Neural cell (in vitro differentiated cells): ENCODE measurements at regions not wholly inside any gene's neighbourhood (a gene's known extent, or its start where the extent isn't known, plus 50 kb on each side); places are given as distances from the start of the nearest gene placed in this dataset.
"Not testable (repeated sequence)": the region's sequence is repeated elsewhere in the genome, so short reads cannot be mapped to it uniquely, and the experiment has no call there.

Experiments used
- H2AFZ ChIP-seq: fragments of 200-600, 300-800 bp; sonication (generic), shearing (Covaris generic); 2 replicates; pipeline ENCODE4 v1.6.0; 2014; ENCODE audit warnings: low read depth, mild to moderate bottlenecking, antibody characterized with exemption, low read length, moderate library complexity
- H3F3A ChIP-seq: fragments of 200-600 bp; shearing (Covaris generic); 2 replicates; pipeline ENCODE4 v1.6.1; 2016; ENCODE audit warnings: mild to moderate bottlenecking, moderate library complexity, mixed read lengths, antibody characterized with exemption, low read length; ENCODE audit not compliant: insufficient read depth, poor library complexity, severe bottlenecking
- H3K27ac ChIP-seq: fragments of 200-600, 300-800 bp; sonication (generic), shearing (Covaris generic); 2 replicates; pipeline ENCODE4 v1.5.1; 2014; ENCODE audit warnings: mild to moderate bottlenecking, low read length, moderate library complexity
- H3K27me3 ChIP-seq: fragments of 300-800, 200-600 bp; sonication (generic), shearing (Covaris generic); 2 replicates; pipeline ENCODE4 v1.6.0; 2014; ENCODE audit warnings: mild to moderate bottlenecking, low read depth, low read length, moderate library complexity; ENCODE audit not compliant: insufficient read depth
- H3K36me3 ChIP-seq: fragments of 300-800, 200-600 bp; sonication (generic), shearing (Covaris generic); 2 replicates; pipeline ENCODE4 v1.5.1; 2014; ENCODE audit warnings: mild to moderate bottlenecking, antibody characterized with exemption, low read length, moderate library complexity; ENCODE audit not compliant: insufficient read depth
- H3K4me2 ChIP-seq: fragments of 300-800, 200-600 bp; sonication (generic), shearing (Covaris generic); 2 replicates; pipeline ENCODE4 v1.6.0; 2014; ENCODE audit warnings: mild to moderate bottlenecking, low read length
- H3K4me3 ChIP-seq: fragments of 300-800, 200-600 bp; sonication (generic), shearing (Covaris generic); 2 replicates; pipeline ENCODE4 v1.5.1; 2014; ENCODE audit warnings: mild to moderate bottlenecking, low read length, moderate library complexity
- H3K79me2 ChIP-seq: fragments of 200-600 bp; shearing (Covaris generic); replicated peaks from 2 replicates; pipeline ENCODE4 v1.6.0; 2014; ENCODE audit warnings: mild to moderate bottlenecking, low read length, moderate library complexity; ENCODE audit not compliant: insufficient read depth
- H3K9ac ChIP-seq: fragments of 300-800, 200-600 bp; sonication (generic), shearing (Covaris generic); 2 replicates; pipeline ENCODE4 v1.6.1; 2016; ENCODE audit warnings: mild to moderate bottlenecking, low read length, mixed read lengths
- H3K9me2 ChIP-seq: fragments of 200-600 bp; shearing (Covaris generic); 2 replicates; pipeline ENCODE4 v1.6.1; 2016; ENCODE audit warnings: mild to moderate bottlenecking, low read length, mixed read lengths; ENCODE audit not compliant: insufficient read depth
- H3K9me3 ChIP-seq: fragments of 200-600, 300-800 bp; sonication (generic), shearing (Covaris generic); 2 replicates; pipeline ENCODE4 v1.6.1; 2016; ENCODE audit warnings: mild to moderate bottlenecking, mixed run types, low read length, moderate library complexity, mixed read lengths
- H4K20me1 ChIP-seq: fragments of 200-600 bp; shearing (Covaris generic); 2 replicates; pipeline ENCODE4 v1.6.1; 2016; ENCODE audit warnings: mild to moderate bottlenecking, mixed run types; ENCODE audit not compliant: insufficient read depth
- EP300 ChIP-seq: fragments of 450-650 bp; conservative IDR thresholded peaks from 2 replicates; pipeline ENCODE4 v1.6.1; 2014; ENCODE audit warnings: antibody characterized with exemption, mild to moderate bottlenecking, moderate library complexity; ENCODE audit not compliant: poor library complexity, severe bottlenecking
- EZH2 ChIP-seq: fragments of 200-600, 300-800 bp; shearing (Covaris generic), sonication (generic); IDR thresholded peaks from 2 replicates; pipeline ENCODE4 v1.6.1; 2014; ENCODE audit warnings: antibody characterized with exemption, low read length, borderline replicate concordance, mild to moderate bottlenecking; ENCODE audit not compliant: insufficient read depth, poor library complexity, severe bottlenecking
- MXI1 ChIP-seq: fragments of 450-650 bp; conservative IDR thresholded peaks from 2 replicates; pipeline ENCODE4 v1.6.1; 2014; ENCODE audit warnings: antibody characterized with exemption, mild to moderate bottlenecking; ENCODE audit not compliant: poor library complexity, severe bottlenecking
- POLR2AphosphoS5 ChIP-seq: IDR thresholded peaks from 2 replicates; pipeline ENCODE4 v1.6.1; 2012
- RAD21 ChIP-seq: fragments of 450-650 bp; conservative IDR thresholded peaks from 2 replicates; pipeline ENCODE4 v1.6.1; 2014; ENCODE audit warnings: antibody characterized with exemption, mild to moderate bottlenecking, moderate library complexity
- SMC3 ChIP-seq: fragments of 450-650 bp; conservative IDR thresholded peaks from 2 replicates; pipeline ENCODE4 v1.6.1; 2014; ENCODE audit warnings: antibody characterized with exemption, mild to moderate bottlenecking, moderate library complexity; ENCODE audit not compliant: poor library complexity
- TAF1 ChIP-seq: IDR thresholded peaks from 2 replicates; pipeline ENCODE4 v1.6.1; 2012; ENCODE audit warnings: low read depth
- TF ChIP-seq, protein P1 (sequence below): fragments of 450-650 bp; IDR thresholded peaks from 2 replicates; pipeline ENCODE4 v1.5.1; 2014; ENCODE audit warnings: antibody characterized with exemption, mild to moderate bottlenecking, moderate library complexity; ENCODE audit not compliant: poor library complexity, severe bottlenecking
- TF ChIP-seq, protein P2 (sequence below): IDR thresholded peaks from 2 replicates; pipeline ENCODE4 v1.6.1; 2012; ENCODE audit warnings: borderline replicate concordance

- not testable (repeated sequence) for H3K9me2 ChIP-seq, H2AFZ ChIP-seq, H3K27ac ChIP-seq, H4K20me1 ChIP-seq, H3K4me3 ChIP-seq, H3K9me3 ChIP-seq, H3K36me3 ChIP-seq, H3F3A ChIP-seq, H3K79me2 ChIP-seq, H3K9ac ChIP-seq, H3K27me3 ChIP-seq, H3K4me2 ChIP-seq
Observed at GRCh38 chr6:137279279-137279678, 60.1 kb upstream of the IFNGR1 start.

GRCh38 chr6:137277971-137278637 is 58.9 kb upstream of the IFNGR1 start:
- Histone ChIP-seq H3K9me3 (no peaks in the 10 kb centered on the region), H3F3A (no peaks in the 10 kb centered on the region), H3K27me3 (peaks cover 3% of the 10 kb centered on the region), H3K9ac (no peak overlapping the region), H3K4me3 (no peak overlapping the region), H4K20me1 (no peaks in the 10 kb centered on the region), H3K36me3 (no peaks in the 10 kb centered on the region), H3K79me2 (no peaks in the 10 kb centered on the region), H3K4me2 (no peak overlapping the region), H3K9me2 (no peaks in the 10 kb centered on the region), H2AFZ (no peak overlapping the region), H3K27ac (no peak overlapping the region)
- TF ChIP-seq, protein P1, sequence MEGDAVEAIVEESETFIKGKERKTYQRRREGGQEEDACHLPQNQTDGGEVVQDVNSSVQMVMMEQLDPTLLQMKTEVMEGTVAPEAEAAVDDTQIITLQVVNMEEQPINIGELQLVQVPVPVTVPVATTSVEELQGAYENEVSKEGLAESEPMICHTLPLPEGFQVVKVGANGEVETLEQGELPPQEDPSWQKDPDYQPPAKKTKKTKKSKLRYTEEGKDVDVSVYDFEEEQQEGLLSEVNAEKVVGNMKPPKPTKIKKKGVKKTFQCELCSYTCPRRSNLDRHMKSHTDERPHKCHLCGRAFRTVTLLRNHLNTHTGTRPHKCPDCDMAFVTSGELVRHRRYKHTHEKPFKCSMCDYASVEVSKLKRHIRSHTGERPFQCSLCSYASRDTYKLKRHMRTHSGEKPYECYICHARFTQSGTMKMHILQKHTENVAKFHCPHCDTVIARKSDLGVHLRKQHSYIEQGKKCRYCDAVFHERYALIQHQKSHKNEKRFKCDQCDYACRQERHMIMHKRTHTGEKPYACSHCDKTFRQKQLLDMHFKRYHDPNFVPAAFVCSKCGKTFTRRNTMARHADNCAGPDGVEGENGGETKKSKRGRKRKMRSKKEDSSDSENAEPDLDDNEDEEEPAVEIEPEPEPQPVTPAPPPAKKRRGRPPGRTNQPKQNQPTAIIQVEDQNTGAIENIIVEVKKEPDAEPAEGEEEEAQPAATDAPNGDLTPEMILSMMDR = no peak
- no peak for TF ChIP-seq MXI1
- no peak for TF ChIP-seq POLR2AphosphoS5
- TF ChIP-seq EZH2 = no peak
- no peak for TF ChIP-seq EP300
- TF ChIP-seq, protein P2, sequence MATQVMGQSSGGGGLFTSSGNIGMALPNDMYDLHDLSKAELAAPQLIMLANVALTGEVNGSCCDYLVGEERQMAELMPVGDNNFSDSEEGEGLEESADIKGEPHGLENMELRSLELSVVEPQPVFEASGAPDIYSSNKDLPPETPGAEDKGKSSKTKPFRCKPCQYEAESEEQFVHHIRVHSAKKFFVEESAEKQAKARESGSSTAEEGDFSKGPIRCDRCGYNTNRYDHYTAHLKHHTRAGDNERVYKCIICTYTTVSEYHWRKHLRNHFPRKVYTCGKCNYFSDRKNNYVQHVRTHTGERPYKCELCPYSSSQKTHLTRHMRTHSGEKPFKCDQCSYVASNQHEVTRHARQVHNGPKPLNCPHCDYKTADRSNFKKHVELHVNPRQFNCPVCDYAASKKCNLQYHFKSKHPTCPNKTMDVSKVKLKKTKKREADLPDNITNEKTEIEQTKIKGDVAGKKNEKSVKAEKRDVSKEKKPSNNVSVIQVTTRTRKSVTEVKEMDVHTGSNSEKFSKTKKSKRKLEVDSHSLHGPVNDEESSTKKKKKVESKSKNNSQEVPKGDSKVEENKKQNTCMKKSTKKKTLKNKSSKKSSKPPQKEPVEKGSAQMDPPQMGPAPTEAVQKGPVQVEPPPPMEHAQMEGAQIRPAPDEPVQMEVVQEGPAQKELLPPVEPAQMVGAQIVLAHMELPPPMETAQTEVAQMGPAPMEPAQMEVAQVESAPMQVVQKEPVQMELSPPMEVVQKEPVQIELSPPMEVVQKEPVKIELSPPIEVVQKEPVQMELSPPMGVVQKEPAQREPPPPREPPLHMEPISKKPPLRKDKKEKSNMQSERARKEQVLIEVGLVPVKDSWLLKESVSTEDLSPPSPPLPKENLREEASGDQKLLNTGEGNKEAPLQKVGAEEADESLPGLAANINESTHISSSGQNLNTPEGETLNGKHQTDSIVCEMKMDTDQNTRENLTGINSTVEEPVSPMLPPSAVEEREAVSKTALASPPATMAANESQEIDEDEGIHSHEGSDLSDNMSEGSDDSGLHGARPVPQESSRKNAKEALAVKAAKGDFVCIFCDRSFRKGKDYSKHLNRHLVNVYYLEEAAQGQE = no peak
- TF ChIP-seq RAD21 = no peak
- no peak for TF ChIP-seq TAF1
- TF ChIP-seq SMC3 = no peak

GRCh38 chr6:137272403-137272802 is 53.2 kb upstream of the IFNGR1 start:
- no peaks in the 10 kb centered on the region for H4K20me1 ChIP-seq
- H3F3A ChIP-seq = no peaks in the 10 kb centered on the region
- H3K9ac ChIP-seq = no peak overlapping the region
- H3K79me2 ChIP-seq = no peaks in the 10 kb centered on the region
- H3K9me2 ChIP-seq = no peaks in the 10 kb centered on the region
- no peak overlapping the region for H3K27ac ChIP-seq
- H3K4me3 ChIP-seq = no peak overlapping the region
- no peaks in the 10 kb centered on the region for H3K9me3 ChIP-seq
- H3K27me3 ChIP-seq = peaks cover 3% of the 10 kb centered on the region
- TF ChIP-seq, protein P1 = no peak
- TF ChIP-seq POLR2AphosphoS5 (no peak), EZH2 (no peak), TAF1 (no peak), RAD21 (no peak), SMC3 (no peak), MXI1 (no peak), EP300 (no peak)
- TF ChIP-seq, protein P2 = no peak
- H2AFZ ChIP-seq = no peak overlapping the region
- H3K36me3 ChIP-seq = no peaks in the 10 kb centered on the region
- no peak overlapping the region for H3K4me2 ChIP-seq
